GM21717 (cell line): ENCODE measurements at regions not wholly inside any gene's neighbourhood (a gene's known extent, or its start where the extent isn't known, plus 50 kb on each side); places are given as distances from the start of the nearest gene placed in this dataset.
"Not testable (repeated sequence)": the region's sequence is repeated elsewhere in the genome, so short reads cannot be mapped to it uniquely, and the experiment has no call there.

Experiments
- ATAC-seq: cut with Tn5 transposase; IDR thresholded peaks from one replicate; pipeline ENCODE4 v1.9.1; 2021; ENCODE audit warnings: mild to moderate bottlenecking, moderate library complexity; ENCODE audit not compliant: unreplicated experiment

DNA sequence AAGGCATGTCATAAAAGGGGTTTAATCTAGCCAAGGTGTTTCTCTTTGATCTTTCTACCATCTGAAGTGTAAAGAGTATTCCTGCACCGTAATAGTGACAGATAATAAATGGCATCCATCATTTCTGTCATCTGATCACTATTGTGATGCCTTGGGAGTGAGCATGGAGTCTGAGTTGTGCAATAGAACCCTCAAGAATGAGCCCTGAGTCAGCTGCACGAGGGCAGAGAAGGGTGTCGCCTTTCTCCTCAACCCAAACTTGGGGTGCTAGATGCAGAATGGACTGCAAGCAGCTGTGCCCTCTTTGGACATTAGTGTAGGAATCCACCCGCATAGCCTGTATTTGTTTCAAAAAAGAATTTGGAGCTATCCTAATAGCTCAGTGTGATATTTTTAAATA is 115.2 kb downstream of the ZNF37A start:
- no peak for ATAC-seq

DNA sequence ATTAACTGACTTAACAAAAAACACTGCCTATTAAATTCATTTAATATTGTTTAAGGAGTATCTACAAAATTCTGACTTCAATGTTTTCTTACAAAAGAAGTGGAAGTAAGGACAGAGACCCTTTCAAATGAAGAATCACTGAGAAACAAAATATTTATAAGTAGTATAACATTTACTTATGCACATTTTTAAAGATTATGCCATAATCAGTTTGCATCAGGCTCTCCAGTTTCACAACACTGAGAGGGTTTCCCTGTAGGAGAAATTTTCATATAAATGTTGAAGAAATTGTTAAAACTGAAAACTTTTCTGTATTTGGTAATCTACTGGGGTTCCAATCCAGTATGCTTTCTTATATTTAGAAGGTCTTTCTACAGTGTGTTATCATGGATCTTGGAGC is 115.6 kb downstream of the ZNF37A start:
- ATAC-seq = not testable (repeated sequence)

DNA sequence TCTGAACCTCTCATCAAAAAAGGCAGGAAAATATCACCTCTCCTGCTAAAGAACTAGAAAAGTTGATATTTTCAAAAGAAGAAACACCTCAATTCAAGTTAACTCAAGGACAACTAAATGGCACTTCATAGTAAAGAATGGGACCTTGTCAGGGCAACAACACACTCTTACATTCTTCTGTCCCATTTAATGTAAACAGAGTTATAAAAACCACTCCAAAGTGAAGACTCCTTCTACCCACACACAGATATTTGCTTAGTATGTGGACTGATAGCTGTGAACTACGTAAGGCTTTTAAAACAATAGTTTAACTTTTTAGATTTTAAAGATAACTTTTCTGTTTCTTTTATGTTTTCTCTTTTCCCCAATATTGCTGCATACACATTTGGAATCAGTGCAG is 118.3 kb downstream of the ZNF37A start:
- no peak for ATAC-seq

DNA sequence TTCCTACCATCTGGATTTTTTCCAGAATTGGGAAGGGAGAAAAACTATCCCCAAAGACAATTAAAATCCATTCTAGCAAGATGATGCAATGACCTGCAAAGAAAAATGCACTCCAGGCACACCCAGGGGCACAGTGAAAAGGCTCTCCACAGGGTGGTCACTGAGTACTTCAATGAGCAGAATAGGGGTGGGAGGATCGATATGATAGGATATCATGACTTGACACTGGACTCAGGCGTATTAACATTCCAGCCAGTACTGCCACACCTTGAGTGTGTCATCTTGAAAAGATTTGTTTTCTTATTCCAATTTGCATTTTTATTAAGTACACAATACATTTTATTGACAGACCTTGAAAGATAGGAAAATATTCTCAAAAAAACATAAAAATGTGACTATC is 132.2 kb downstream of the ZNF37A start:
- ATAC-seq = no peak

DNA sequence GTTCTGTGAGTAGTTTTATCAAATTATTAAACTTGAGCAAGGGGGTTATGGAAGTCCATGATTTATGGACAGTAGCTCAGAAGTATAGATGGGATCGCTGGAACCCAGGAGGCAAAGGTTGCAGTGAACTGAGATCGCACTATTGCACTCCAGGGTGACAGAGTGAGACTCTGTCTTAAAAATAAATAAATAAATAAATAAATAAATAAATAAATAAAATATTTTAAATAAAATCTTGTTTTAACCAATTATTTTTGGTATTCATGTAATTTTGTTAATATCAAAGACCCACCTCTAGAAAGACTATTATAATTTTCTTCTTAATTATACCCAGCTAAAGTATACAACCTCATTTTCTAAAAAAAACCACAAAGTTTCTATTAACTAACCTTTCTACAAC is 134.3 kb downstream of the ZNF37A start:
- ATAC-seq = no peak

DNA sequence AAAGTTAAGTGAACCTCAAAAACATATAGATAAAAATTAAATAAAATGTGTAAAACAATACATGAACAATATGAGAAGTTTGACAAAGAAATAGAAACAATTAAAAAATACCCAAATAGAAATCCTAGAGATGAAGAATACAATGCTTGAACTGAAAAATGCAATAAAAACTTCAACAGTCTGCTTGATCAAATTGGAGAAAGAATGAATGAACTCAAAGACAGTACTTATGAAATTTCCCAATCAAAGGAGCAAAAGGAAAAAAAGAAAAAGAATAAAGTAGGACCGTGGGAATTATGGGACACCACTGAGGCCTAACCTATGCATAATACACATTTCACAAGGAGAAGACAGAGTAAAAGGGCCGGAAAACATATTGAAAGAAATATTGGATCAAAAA is 144.3 kb downstream of the ZNF37A start:
- ATAC-seq = not testable (repeated sequence)

DNA sequence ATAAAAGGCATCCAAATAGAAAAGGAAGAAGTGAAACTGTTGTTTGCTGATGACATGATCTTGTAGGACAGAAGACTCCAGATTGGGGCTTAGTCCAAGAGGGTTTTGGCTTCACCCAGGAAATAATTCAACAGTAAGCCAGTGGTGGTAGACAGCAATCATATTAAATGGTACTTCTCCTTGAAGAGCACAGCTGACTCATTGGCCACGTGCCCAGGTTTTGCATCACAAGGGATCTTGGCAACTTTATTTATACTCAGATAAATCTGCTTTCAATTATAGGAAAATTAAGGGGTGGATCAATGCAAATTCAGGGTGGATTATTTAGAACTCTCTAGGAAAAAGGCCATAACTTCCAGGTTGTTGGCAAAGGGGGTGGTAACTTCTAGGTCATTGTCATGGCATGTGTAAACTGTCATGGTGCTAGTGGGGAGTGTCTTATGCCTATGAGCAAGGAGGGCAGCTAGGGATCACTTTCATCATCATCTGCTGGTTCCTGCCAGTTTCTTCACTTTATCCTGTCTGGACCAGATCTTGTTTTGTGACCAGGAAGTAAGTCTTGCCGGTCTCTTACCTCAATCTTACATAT is 148.0 kb downstream of the ZNF37A start:
- not testable (repeated sequence) for ATAC-seq

DNA sequence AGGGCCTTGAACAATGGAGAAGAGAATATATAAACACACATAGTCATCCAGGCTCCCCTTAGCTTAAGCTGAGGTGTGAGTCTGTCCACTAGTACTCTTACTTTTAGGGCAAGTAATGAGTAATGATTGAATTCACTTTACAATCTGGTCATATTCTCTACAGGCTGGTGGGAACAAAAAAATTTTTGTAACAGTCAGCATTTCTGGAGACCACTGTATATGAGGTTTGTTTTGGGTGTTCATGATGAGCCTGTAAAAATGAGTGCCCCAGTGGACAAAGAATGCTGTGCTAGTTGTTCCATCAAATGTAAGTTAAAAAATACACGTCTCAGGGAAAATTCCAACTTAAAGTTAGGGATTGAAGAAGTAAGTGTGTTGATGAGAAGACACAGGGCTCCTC is 154.0 kb downstream of the ZNF37A start:
- not testable (repeated sequence) for ATAC-seq

DNA sequence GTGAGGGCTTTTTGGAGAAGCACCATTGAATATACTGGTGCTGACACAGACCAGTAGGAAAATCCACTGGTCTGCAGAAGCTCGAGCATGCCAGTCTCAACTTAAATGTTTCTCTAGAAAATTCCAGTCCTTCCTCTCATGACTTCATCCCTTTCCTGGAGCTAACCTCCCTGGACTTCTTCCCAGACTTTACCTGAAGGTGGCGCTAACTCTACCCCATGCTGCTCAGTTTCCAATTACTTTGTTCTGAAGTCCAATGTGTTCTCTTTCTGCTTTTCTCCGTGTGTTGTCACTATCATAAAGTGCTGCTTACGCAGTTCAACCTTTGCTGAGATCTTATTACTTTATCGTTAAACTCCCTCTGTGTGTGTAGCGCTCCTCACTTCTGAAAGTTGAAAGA is 158.4 kb downstream of the ZNF37A start:
- not testable (repeated sequence) for ATAC-seq

DNA sequence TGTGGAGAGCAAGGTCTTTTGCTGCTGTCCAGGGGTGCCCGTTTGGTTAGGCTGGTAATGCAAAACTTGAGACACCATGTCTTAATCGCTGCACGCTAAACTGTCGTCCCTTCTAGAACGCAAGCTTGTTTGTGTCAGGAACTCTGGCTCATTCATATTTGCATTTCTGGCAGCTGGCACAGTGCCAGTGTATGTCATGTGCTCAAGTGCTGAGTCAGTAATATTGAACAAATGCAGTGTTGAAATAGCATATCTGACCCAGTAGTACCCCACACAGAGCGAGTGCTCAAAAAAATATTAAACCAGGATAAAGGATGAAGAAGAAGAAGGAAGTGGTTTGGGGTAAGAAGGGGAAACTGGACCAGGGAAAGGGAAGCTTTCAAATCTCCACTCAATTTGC is 173.4 kb downstream of the ZNF37A start:
- ATAC-seq = not testable (repeated sequence)

DNA sequence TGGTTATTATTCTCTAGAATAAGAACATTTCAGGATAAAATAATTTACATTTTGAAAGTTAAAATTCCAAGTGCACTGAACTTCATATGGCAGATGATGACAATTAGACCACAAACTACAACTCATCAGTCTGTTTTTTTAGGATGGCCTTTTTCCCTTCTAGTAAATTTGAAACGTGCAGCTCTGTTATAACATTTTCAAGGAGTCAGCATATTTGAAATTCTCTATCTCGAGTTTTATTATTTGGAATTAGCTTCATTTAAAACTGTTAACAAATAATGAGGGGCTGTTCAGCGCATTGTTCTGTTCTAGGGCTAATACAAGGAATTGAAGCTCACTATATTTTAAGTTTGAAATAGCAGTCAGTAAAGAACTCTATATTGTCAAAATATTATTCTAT is 176.9 kb downstream of the ZNF37A start:
- not testable (repeated sequence) for ATAC-seq

DNA sequence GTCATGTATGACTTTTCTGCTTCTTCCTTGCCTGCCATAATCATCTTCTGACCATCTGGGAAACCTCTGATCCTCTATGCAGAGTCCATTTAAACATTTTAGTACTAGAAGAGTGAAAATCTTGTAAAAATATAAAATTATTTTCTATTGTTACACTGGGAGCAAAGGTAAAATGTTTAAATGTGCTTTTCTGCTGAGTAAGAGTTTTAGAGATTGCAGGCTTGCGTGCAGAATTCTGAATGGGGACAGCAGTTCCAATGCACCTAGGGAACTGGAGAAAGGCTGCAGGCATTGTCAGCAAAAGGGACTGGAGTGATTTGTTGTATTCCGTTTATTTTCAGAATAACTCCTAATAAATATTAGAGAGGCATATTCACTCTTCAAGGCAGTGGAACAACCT is 180.7 kb downstream of the ZNF37A start:
- not testable (repeated sequence) for ATAC-seq

DNA sequence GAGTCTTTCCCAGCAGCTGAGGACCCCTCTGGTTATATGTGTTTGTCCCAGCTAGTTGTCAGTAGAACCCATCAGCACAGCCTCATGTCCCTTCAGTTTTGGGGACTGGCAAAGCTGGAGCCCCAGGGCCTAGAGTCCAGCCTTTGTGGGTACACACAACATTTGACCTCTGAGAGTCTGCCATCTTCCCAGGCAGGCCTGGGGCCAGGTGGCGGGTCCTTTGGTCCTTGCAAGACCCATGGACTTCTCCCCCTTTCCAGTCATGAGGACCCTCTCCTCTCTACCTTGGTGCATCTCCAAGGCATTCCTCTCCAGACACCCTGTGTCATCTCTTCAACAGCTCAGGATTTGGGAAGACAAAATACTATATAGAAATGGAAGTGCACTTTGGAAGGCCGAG is 198.4 kb downstream of the ZNF37A start:
- ATAC-seq = not testable (repeated sequence)

DNA sequence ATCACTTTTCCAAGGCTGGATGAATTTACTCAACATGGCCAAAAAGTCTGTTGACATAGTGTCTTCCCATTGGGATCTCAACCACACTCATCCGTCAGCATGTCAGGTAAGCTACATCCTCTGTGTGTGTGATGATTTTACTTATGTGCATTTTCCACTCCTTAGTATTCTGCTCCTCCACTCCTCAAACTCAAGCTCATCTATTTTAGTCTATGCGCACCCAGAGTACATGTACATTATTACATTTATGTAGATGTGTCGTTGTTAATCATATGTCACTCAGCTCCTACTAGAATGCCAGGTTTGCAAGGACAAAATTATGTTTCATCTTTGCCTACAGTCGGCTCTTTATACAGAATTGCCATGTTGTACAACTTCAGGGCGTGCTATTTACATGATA is 216.0 kb downstream of the ZNF37A start:
- not testable (repeated sequence) for ATAC-seq

DNA sequence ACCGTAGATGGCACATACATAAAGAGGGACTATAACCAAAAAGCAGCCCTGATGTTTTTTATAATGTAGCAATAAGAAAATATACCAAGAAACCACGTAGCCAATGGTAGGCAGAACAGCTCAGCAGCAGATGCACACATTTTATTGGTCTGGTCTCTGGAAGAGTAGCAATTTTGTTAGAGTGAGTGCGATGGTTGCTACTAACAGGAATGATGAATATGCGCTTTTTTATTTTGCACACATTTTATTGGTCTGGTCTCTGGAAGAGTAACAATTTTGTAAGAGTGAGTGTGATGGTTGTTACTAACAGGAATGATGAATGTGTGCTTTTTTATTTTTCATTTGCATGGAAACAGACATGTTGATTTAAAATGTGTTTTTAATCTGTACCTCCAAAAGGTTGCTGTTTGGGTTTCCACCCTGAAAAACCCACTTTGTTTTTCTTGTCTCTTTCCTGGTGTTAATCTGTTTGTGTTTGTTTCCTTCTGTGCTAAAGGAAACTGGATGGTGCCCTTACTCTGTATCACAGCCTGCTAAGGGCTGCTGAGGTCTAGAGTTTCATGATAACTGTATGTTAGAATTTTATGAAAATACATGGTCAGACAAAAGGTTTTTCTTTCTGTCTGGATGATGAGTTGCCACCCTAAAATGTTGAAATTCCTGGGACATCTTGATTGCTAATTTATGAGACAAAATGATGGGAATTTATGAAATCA is 221.1 kb downstream of the ZNF37A start:
- not testable (repeated sequence) for ATAC-seq

DNA sequence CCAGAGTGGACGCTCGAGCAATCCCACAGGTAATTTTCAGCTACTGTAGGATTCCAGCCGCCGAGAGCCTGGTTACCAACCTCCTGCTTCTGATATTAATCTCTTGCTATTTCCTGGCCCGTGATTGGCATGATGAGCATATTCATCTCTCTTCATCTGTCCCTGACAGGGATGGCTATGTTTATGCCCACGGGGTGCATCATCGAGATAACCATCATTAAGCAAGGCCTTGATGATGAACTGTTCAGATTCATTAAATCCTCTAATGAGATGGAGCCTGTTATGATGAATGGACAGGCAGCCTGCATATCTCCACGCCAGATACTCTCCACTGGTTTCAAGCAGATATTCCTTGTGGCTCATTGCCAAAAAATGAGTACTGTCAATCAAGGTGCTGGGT is 227.3 kb downstream of the ZNF37A start:
- ATAC-seq = not testable (repeated sequence)

DNA sequence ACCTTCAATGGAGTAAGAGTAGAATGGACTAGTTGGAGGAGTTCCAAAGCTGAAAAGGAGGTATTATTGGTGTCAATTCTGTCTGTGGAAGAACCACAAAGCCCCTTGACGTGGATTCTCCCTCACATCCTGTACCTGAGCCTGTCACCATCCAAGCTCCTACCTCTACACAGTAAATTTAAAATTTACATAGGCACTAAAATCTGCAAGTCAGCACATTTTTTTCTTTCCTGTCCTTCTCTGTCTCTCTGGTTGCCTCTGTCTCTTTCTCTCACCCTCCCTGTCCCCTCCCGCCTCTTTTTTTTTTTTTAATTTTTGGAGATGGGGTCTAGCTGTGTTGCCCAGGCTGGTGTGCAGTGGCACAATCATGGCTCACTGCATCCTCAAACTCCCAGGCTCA is 236.2 kb downstream of the ZNF37A start:
- not testable (repeated sequence) for ATAC-seq

DNA sequence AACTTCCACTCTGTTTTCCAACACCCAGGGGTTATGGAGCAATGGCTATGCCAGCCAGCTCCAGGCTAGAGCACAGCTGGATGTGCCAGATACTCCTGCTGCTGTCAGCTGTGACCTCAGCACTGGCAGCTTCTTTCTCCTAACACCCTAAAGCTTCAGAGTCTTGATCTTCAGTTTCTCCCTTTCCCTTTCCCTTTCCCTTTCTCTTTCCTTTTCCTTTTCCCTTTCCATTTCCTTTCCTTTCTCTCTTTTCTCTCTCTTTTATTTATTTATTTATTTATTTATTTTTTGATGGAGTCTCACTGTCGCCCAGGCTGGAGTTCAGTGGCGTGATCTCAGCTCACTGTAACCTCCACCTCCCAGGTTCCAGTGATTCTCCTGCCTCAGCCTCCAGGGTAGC is 237.0 kb downstream of the ZNF37A start:
- not testable (repeated sequence) for ATAC-seq

DNA sequence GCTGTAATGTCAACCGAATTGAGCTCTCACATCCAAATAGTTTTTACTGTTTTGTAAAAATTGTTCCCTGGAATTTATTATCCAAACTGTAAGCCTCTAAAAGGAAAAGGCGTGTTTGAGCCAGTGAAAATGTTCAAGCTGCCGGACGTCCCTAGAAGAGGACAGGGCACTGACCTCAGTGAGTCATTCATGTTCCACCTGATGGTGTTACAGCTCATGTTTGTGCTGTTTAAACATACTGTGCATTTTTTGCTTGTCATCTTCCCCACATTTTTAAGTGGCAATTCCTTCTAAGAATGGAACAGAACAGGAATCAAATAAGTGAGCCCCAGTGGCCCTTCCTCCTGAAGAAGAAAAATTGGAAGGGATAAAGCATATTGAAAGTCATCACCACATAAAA is 239.6 kb downstream of the ZNF37A start:
- ATAC-seq = not testable (repeated sequence)

DNA sequence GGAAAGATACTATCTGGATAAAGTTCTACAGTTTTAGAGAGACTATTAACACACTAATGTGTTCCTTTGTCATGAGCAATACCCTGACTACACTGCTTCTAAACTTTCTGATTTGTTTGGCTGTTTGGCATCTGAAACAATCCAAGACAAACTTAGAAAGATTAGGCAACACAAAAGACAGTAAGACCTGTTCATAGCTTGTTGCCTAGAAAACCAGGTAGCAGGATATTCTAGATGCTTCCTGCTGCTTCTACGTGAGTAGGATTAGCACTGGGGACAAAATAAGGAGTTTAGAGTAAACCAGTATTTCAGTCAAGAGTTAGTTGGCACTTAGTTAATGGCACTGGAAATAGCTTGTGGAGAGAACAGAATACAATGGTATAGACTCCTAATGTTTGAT is 256.5 kb downstream of the ZNF37A start:
- not testable (repeated sequence) for ATAC-seq

DNA sequence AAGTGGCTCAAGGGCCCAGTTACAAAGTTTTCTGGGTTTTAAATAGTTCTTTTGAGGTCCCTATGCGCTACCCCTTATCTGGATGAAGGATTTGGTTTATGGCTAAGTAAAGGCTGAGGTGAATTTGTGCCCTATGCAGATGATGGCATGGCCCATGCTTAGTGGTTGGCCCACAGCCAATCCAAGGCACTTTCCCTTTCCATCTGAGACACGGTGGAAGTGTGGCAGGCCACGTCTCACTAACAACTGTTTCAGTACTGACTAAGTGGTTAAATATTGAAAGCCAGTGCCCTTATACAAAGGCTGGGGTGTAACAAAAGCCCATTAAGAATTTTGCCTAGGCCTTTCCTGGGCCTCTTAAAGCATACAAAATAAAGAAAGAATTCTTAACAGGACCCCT is 260.3 kb downstream of the ZNF37A start:
- ATAC-seq = not testable (repeated sequence)

DNA sequence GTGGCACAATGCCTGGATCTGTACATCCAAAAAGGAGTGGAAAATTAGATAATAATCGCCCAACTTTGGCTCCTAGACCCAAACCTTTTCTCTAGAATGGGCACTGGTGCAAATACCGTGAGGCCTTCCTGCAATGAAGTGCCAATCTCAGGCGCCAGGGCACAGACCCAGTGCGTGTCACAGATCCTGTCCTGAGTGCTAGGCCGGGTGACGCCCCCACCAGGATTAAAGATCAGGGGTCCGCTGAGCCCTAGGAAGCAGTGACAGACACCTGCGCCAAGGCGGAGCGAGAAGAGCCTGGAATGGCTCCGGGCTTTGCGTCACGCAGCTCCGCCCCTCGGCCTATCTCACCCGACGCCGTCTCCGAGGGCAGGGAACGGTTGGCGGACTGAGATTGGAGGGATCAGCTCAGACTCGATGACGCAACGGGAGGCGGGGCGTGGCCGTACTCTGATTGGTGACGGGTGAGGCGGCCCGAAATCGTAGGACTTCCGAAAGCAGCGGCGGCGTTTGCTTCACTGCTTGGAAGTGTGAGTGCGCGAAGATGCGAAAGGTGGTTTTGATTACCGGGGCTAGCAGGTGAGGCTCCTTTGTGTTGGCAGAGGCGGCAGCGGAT is 261.9 kb downstream of the ZNF37A start:
- peak; percentile 100 for ATAC-seq
